Sigmoid colon (tissue), 4 donors: ENCODE measurements at regions not wholly inside any gene's neighbourhood (a gene's known extent, or its start where the extent isn't known, plus 50 kb on each side); places are given as distances from the start of the nearest gene placed in this dataset.

ENCODE experiments used
- EP300 ChIP-seq, 4 donors: sonication (generic); formaldehyde crosslinking; IDR thresholded peaks; one replicate each; pipeline ENCODE4 v1.6.1; 2017; ENCODE audit warnings: antibody characterized with exemption in 4 of 4
- POLR2A ChIP-seq, 2 donors: fragments of 450-650 bp; IDR thresholded peaks; one replicate each; pipeline ENCODE4 v1.6.1; 2016; ENCODE audit warnings: antibody characterized with exemption in 2 of 2, mild to moderate bottlenecking in 2 of 2, moderate library complexity in 2 of 2
- POLR2AphosphoS5 ChIP-seq, 4 donors: sonication (generic); formaldehyde crosslinking; IDR thresholded peaks; one replicate each; pipeline ENCODE4 v1.6.1; 2017; ENCODE audit warnings: antibody characterized with exemption in 4 of 4
- TF ChIP-seq, protein P1 (sequence below), 4 experiments: fragments of 450-650 bp in 3 of 4; fragments of 200-600 bp in 1 of 4; IDR thresholded peaks; one replicate each; pipeline ENCODE4 v1.5.1; 2016 to 2019; ENCODE audit warnings: antibody characterized with exemption in 4 of 4, mild to moderate bottlenecking in 3 of 4, moderate library complexity in 2 of 4

DNA sequence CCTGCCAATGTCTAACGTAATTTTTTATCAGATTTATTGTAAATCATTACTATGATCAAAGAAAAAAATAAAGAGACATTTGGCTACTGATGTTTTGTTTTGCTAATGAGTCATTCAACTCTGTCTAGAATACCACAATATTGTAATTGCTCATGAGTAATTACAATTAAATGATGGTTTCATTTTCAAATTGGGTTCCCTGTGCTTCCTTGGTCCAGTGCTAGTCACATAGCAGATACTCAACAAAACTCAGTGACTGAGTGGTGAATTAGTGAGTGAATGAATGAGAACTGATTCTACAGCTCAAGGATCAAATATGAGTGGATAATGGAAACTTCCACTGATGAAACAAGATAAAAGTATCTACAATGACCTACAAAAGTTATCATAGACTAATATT lies 304.7 kb downstream of the POU4F1 start:
- TF ChIP-seq POLR2A (IDR thresholded peaks at IDR 0.05) (no peak), POLR2AphosphoS5 (IDR thresholded peaks at IDR 0.05) (no peak), EP300 (IDR thresholded peaks at IDR 0.05) (no peak)
- TF ChIP-seq, protein P1, sequence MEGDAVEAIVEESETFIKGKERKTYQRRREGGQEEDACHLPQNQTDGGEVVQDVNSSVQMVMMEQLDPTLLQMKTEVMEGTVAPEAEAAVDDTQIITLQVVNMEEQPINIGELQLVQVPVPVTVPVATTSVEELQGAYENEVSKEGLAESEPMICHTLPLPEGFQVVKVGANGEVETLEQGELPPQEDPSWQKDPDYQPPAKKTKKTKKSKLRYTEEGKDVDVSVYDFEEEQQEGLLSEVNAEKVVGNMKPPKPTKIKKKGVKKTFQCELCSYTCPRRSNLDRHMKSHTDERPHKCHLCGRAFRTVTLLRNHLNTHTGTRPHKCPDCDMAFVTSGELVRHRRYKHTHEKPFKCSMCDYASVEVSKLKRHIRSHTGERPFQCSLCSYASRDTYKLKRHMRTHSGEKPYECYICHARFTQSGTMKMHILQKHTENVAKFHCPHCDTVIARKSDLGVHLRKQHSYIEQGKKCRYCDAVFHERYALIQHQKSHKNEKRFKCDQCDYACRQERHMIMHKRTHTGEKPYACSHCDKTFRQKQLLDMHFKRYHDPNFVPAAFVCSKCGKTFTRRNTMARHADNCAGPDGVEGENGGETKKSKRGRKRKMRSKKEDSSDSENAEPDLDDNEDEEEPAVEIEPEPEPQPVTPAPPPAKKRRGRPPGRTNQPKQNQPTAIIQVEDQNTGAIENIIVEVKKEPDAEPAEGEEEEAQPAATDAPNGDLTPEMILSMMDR (IDR thresholded peaks at IDR 0.05): no peak
